ENCODE measurements at regions not wholly inside any gene's neighbourhood (a gene's known extent, or its start where the extent isn't known, plus 50 kb on each side); places are given as distances from the start of the nearest gene placed in this dataset.

DNA sequence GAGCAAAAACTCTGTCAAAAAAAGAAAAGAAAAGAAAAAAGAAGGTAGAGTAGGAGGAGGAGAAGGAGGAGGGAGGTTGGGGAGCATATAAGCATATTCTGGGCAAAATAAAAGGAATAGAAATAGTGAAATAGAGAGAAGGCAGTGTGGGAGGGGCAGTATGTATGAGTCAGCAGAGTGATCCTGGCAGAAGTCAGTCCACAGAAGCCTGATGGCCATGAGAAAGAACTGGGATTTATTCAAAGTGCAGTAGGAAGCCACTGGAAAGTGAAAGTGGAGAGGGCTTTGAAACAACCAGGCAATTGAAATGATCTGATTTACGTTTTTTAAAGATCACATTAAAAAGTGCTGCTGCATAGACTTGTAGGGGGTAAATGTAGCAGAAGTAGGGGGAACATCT is 368.6 kb upstream of the USP15 start:
- H3K4me3 ChIP-seq (ENCODE audit: low read length), result no peak overlapping the region
- no peaks in the 10 kb centered on the region for H3K4me1 ChIP-seq (ENCODE audit: control insufficient read depth, insufficient read depth, low read length)
- no peaks in the 10 kb centered on the region for H3K27me3 ChIP-seq (replicated peaks; ENCODE audit: control insufficient read depth, insufficient read depth, low read length)
- H3K9me3 ChIP-seq (ENCODE audit: control insufficient read depth, low read length), result no peaks in the 10 kb centered on the region
- H3K36me3 ChIP-seq (ENCODE audit: control insufficient read depth, insufficient read depth, low read length, severe bottlenecking), result no peaks in the 10 kb centered on the region
- no peak overlapping the region for H3K9ac ChIP-seq (ENCODE audit: low read length)
- DNase-seq (ENCODE audit: low read depth), result no peak

DNA sequence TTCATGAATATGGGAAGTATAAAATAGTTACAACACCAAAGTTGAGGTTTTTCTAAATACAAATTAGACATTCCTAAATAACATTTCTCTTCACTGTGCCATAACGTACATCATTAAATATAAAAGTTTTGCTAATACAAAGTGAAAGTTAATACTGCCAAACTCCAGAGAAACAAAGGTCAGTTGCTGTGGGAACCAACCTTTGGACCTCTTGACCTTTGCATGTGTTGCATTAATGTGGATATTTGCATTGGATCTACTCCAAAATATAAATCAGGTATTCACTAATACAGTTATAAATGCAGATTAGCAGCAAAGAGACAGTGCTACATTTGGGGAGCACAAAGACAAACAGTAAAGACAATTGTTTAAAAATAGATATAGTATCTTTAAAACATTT is 366.0 kb upstream of the USP15 start:
- Histone ChIP-seq H3K36me3 (ENCODE audit: control insufficient read depth, insufficient read depth, low read length, severe bottlenecking) (no peaks in the 10 kb centered on the region), H3K9ac (ENCODE audit: low read length) (no peak overlapping the region), H3K9me3 (ENCODE audit: control insufficient read depth, low read length) (peaks cover 6% of the 10 kb centered on the region), H3K27me3 (replicated peaks; ENCODE audit: control insufficient read depth, insufficient read depth, low read length) (no peaks in the 10 kb centered on the region), H3K4me3 (ENCODE audit: low read length) (no peak overlapping the region), H3K4me1 (ENCODE audit: control insufficient read depth, insufficient read depth, low read length) (no peaks in the 10 kb centered on the region)
- no peak for DNase-seq (ENCODE audit: low read depth)

DNA sequence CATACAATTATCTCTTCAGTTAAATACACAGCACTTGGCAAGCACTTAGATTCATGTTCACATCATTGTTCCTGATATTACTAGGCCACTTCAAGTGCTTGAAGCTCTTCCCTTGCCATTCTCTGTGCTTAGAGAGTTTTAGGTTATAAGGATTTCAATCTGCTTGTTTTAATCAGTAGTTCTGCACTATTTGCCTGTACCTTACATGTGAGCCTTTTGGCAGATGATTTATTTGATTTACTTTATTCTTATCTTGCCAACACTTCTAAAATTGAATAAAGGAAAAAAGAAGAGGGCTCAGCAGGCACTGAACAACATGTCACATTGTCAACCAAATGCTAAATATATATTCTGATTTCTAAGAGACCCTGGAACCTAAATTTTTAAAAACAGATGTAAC is 363.8 kb upstream of the USP15 start:
- Histone ChIP-seq H3K4me3 (ENCODE audit: low read length) (no peak overlapping the region), H3K9me3 (ENCODE audit: control insufficient read depth, low read length) (peaks cover 6% of the 10 kb centered on the region), H3K4me1 (ENCODE audit: control insufficient read depth, insufficient read depth, low read length) (no peaks in the 10 kb centered on the region), H3K27me3 (replicated peaks; ENCODE audit: control insufficient read depth, insufficient read depth, low read length) (no peaks in the 10 kb centered on the region), H3K9ac (ENCODE audit: low read length) (no peak overlapping the region), H3K36me3 (ENCODE audit: control insufficient read depth, insufficient read depth, low read length, severe bottlenecking) (no peaks in the 10 kb centered on the region)
- DNase-seq (ENCODE audit: low read depth), result no peak

- peaks cover 6% of the 10 kb centered on the region for H3K9me3 ChIP-seq (ENCODE audit: control insufficient read depth, low read length)
- no peaks in the 10 kb centered on the region for H3K27me3 ChIP-seq (replicated peaks; ENCODE audit: control insufficient read depth, insufficient read depth, low read length)
- DNase-seq (ENCODE audit: low read depth), result no peak
- H3K4me1 ChIP-seq (ENCODE audit: control insufficient read depth, insufficient read depth, low read length), result no peaks in the 10 kb centered on the region
- H3K9ac ChIP-seq (ENCODE audit: low read length), result no peak overlapping the region
- no peak overlapping the region for H3K4me3 ChIP-seq (ENCODE audit: low read length)
- H3K36me3 ChIP-seq (ENCODE audit: control insufficient read depth, insufficient read depth, low read length, severe bottlenecking), result no peaks in the 10 kb centered on the region
These were observed 357.8 kb upstream of the USP15 start for GRCh38 chr12:61902403-61902802.

- no peaks in the 10 kb centered on the region for H3K27me3 ChIP-seq (replicated peaks; ENCODE audit: control insufficient read depth, insufficient read depth, low read length)
- H3K36me3 ChIP-seq (ENCODE audit: control insufficient read depth, insufficient read depth, low read length, severe bottlenecking), result no peaks in the 10 kb centered on the region
- no peak for DNase-seq (ENCODE audit: low read depth)
- no peak overlapping the region for H3K4me3 ChIP-seq (ENCODE audit: low read length)
- H3K9ac ChIP-seq (ENCODE audit: low read length), result no peak overlapping the region
- no peaks in the 10 kb centered on the region for H3K9me3 ChIP-seq (ENCODE audit: control insufficient read depth, low read length)
- H3K4me1 ChIP-seq (ENCODE audit: control insufficient read depth, insufficient read depth, low read length), result no peaks in the 10 kb centered on the region
These were observed 349.1 kb upstream of the USP15 start for GRCh38 chr12:61911113-61911512.

DNA sequence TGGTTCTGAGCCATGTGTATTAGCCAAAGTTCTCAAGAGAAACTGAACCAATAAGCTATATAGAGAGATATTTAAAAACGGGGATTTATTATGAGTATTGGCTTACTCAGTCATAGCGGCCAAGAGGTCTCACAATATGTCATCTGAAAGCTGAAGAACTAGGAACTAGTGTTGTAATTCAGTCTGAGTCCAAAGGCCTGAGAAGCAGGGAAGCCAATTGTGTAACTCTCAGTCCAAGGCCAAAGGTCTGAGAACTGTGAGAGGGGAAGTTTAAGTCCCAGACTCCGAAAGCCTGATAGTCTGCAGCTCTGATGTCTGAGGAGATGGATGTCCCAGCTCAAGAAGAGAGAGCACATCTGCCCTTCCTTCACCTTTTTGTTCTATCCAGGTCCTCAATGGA is 344.8 kb upstream of the USP15 start:
- Histone ChIP-seq H3K4me3 (ENCODE audit: low read length) (no peak overlapping the region), H3K9ac (ENCODE audit: low read length) (no peak overlapping the region), H3K4me1 (ENCODE audit: control insufficient read depth, insufficient read depth, low read length) (no peaks in the 10 kb centered on the region), H3K9me3 (ENCODE audit: control insufficient read depth, low read length) (no peaks in the 10 kb centered on the region), H3K36me3 (ENCODE audit: control insufficient read depth, insufficient read depth, low read length, severe bottlenecking) (no peaks in the 10 kb centered on the region), H3K27me3 (replicated peaks; ENCODE audit: control insufficient read depth, insufficient read depth, low read length) (no peaks in the 10 kb centered on the region)
- DNase-seq (ENCODE audit: low read depth), result no peak

DNA sequence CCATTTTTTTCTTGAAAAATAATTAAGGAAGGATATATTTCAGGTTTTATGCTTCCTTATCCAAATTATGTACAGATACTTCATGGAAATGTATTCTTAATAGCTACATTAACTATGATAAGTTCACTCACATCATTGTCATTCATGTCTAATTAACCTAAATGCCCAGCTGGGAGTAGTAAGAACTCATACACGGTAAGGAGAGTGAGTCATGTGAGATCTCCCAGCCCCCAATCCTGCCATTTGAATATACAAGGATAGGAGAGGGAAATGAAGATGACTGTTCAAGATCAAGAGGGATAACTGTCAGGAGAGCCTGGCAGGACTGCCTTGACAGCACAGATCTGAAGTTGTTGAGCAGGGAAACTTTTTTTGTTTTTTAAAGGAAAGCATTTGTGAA is 343.4 kb upstream of the USP15 start:
- Histone ChIP-seq H3K9me3 (ENCODE audit: control insufficient read depth, low read length) (no peaks in the 10 kb centered on the region), H3K4me3 (ENCODE audit: low read length) (no peak overlapping the region), H3K4me1 (ENCODE audit: control insufficient read depth, insufficient read depth, low read length) (no peaks in the 10 kb centered on the region), H3K36me3 (ENCODE audit: control insufficient read depth, insufficient read depth, low read length, severe bottlenecking) (no peaks in the 10 kb centered on the region), H3K9ac (ENCODE audit: low read length) (no peak overlapping the region), H3K27me3 (replicated peaks; ENCODE audit: control insufficient read depth, insufficient read depth, low read length) (no peaks in the 10 kb centered on the region)
- no peak for DNase-seq (ENCODE audit: low read depth)

GRCh38 chr12:61919686-61920085 is 340.5 kb upstream of the USP15 start:
- Histone ChIP-seq H3K36me3 (ENCODE audit: control insufficient read depth, insufficient read depth, low read length, severe bottlenecking) (no peaks in the 10 kb centered on the region), H3K9me3 (ENCODE audit: control insufficient read depth, low read length) (no peaks in the 10 kb centered on the region), H3K4me1 (ENCODE audit: control insufficient read depth, insufficient read depth, low read length) (no peaks in the 10 kb centered on the region), H3K9ac (ENCODE audit: low read length) (no peak overlapping the region), H3K4me3 (ENCODE audit: low read length) (no peak overlapping the region), H3K27me3 (replicated peaks; ENCODE audit: control insufficient read depth, insufficient read depth, low read length) (no peaks in the 10 kb centered on the region)
- DNase-seq (ENCODE audit: low read depth), result no peak

DNA sequence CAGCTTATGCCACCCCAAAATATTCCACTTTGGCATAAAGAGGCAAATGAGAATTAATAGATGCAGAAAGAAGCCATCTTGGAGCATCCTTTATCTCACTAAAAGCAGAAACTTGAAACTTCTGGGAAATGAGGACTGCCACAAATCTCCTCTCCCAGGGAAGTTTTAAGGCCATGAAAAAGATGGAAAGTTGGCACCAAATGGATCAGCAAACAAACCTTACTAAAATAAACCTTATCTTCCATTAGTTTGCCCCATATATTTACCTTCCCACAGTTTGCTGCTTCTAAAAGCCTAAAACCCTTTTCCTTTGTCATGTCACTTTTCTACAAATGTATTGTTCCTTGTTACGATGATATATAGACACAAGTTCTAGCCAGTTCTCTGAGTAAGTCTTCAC is 340.0 kb upstream of the USP15 start:
- Histone ChIP-seq H3K9me3 (ENCODE audit: control insufficient read depth, low read length) (no peaks in the 10 kb centered on the region), H3K4me3 (ENCODE audit: low read length) (no peak overlapping the region), H3K4me1 (ENCODE audit: control insufficient read depth, insufficient read depth, low read length) (no peaks in the 10 kb centered on the region), H3K27me3 (replicated peaks; ENCODE audit: control insufficient read depth, insufficient read depth, low read length) (no peaks in the 10 kb centered on the region), H3K36me3 (ENCODE audit: control insufficient read depth, insufficient read depth, low read length, severe bottlenecking) (no peaks in the 10 kb centered on the region), H3K9ac (ENCODE audit: low read length) (no peak overlapping the region)
- no peak for DNase-seq (ENCODE audit: low read depth)

DNA sequence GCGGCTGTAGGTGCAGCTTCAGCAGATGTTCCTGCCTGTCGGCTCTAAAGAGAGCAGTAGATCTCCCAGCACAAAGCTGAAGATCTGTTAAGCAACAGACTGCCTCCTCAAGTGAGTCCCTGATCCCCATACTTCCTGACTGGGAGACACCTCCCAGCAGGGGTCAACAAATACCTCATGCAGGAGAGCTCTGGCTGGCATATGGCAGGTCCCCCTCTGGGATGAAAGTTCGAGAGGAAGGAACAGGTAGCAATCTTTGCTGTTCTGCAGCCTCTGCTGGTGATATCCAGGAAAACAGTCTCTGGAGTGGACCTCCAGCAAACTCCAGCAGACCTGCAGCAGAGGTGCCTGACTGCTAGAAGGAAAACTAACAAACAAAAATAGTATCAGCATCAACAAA is 337.1 kb upstream of the USP15 start:
- no peaks in the 10 kb centered on the region for H3K36me3 ChIP-seq (ENCODE audit: control insufficient read depth, insufficient read depth, low read length, severe bottlenecking)
- no peaks in the 10 kb centered on the region for H3K4me1 ChIP-seq (ENCODE audit: control insufficient read depth, insufficient read depth, low read length)
- H3K27me3 ChIP-seq (replicated peaks; ENCODE audit: control insufficient read depth, insufficient read depth, low read length), result no peaks in the 10 kb centered on the region
- no peak overlapping the region for H3K4me3 ChIP-seq (ENCODE audit: low read length)
- DNase-seq (ENCODE audit: low read depth), result no peak
- no peaks in the 10 kb centered on the region for H3K9me3 ChIP-seq (ENCODE audit: control insufficient read depth, low read length)
- H3K9ac ChIP-seq (ENCODE audit: low read length), result no peak overlapping the region

DNA sequence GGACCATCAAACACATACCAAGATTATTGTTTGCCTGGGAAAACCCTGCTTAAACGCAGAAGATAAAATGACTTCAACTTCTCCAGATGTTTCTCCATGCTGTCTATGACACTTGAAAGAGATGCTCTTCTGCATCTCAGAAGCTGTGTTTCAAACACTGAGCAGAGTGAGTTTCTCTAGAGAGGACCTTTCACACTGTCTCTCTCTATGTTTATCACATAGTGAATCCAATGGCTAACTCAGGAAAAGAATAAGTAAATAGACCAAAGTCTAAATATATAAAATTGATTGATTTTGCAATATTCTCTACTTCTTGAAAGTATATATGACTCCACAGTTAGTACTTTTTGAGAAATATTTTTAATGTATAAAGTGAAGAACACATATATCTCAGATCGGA is 325.6 kb upstream of the USP15 start:
- DNase-seq (ENCODE audit: low read depth), result no peak
- peaks cover 5% of the 10 kb centered on the region for H3K9me3 ChIP-seq (ENCODE audit: control insufficient read depth, low read length)
- H3K9ac ChIP-seq (ENCODE audit: low read length), result no peak overlapping the region
- H3K4me3 ChIP-seq (ENCODE audit: low read length), result no peak overlapping the region
- no peaks in the 10 kb centered on the region for H3K27me3 ChIP-seq (replicated peaks; ENCODE audit: control insufficient read depth, insufficient read depth, low read length)
- no peaks in the 10 kb centered on the region for H3K36me3 ChIP-seq (ENCODE audit: control insufficient read depth, insufficient read depth, low read length, severe bottlenecking)
- no peaks in the 10 kb centered on the region for H3K4me1 ChIP-seq (ENCODE audit: control insufficient read depth, insufficient read depth, low read length)

- H3K27me3 ChIP-seq (replicated peaks; ENCODE audit: control insufficient read depth, insufficient read depth, low read length), result no peaks in the 10 kb centered on the region
- peaks cover 5% of the 10 kb centered on the region for H3K9me3 ChIP-seq (ENCODE audit: control insufficient read depth, low read length)
- no peaks in the 10 kb centered on the region for H3K36me3 ChIP-seq (ENCODE audit: control insufficient read depth, insufficient read depth, low read length, severe bottlenecking)
- no peak overlapping the region for H3K9ac ChIP-seq (ENCODE audit: low read length)
- DNase-seq (ENCODE audit: low read depth), result no peak
- H3K4me3 ChIP-seq (ENCODE audit: low read length), result no peak overlapping the region
- H3K4me1 ChIP-seq (ENCODE audit: control insufficient read depth, insufficient read depth, low read length), result no peaks in the 10 kb centered on the region
These were observed 320.2 kb upstream of the USP15 start for GRCh38 chr12:61939977-61940376.

Measured in adipocyte (in vitro differentiated cells).